SK-N-SH treated with all-trans-retinoic acid at 6 μM for 48 hours (cell line): ENCODE measurements at regions not wholly inside any gene's neighbourhood (a gene's known extent, or its start where the extent isn't known, plus 50 kb on each side); places are given as distances from the start of the nearest gene placed in this dataset.

ENCODE experiments used
- ARNTL ChIP-seq: fragments of 450-650 bp; formaldehyde crosslinking; IDR thresholded peaks from 2 replicates; pipeline ENCODE4 v1.5.0; 2020; ENCODE audit warnings: low read depth, mild to moderate bottlenecking, moderate library complexity, borderline replicate concordance
- ISL1 ChIP-seq: fragments of 250-450 bp; sonication (Bioruptor Pico); IDR thresholded peaks from 2 replicates; pipeline ENCODE4 v2.1.2; 2022; ENCODE audit warnings: mild to moderate bottlenecking, moderate library complexity
- PATZ1 ChIP-seq: fragments of 250-450 bp; sonication (Bioruptor Pico); IDR thresholded peaks from 2 replicates; pipeline ENCODE4 v1.8.0; 2020; ENCODE audit warnings: mild to moderate bottlenecking, moderate library complexity, borderline replicate concordance
- RARB ChIP-seq: fragments of 250-450 bp; sonication (Bioruptor Pico); IDR thresholded peaks from 2 replicates; pipeline ENCODE4 v1.8.0; 2021; ENCODE audit warnings: mild to moderate bottlenecking, moderate library complexity
- SNAI2 ChIP-seq: fragments of 250-450 bp; sonication (Bioruptor Pico); IDR thresholded peaks from 2 replicates; pipeline ENCODE4 v1.5.0; 2020; ENCODE audit warnings: mild to moderate bottlenecking, moderate library complexity
- ZFP3 ChIP-seq: fragments of 250-450 bp; sonication (Bioruptor Pico); IDR thresholded peaks from 2 replicates; pipeline ENCODE4 v1.5.0; 2020; ENCODE audit warnings: mild to moderate bottlenecking, moderate library complexity
- ZFP30 ChIP-seq: fragments of 450-650 bp; formaldehyde crosslinking; IDR thresholded peaks from 2 replicates; pipeline ENCODE4 v1.5.0; 2022; ENCODE audit warnings: mild to moderate bottlenecking, moderate library complexity
- ZNF70 ChIP-seq: fragments of 450-650 bp; formaldehyde crosslinking; IDR thresholded peaks from 2 replicates; pipeline ENCODE4 v1.5.0; 2020; ENCODE audit warnings: mild to moderate bottlenecking, moderate library complexity

GRCh38 chr9:80467632-80468031 is 895.9 kb downstream of the TLE4 start:
- TF ChIP-seq ZNF70 (CRISPR knock-in tag), result no peak
- no peak for TF ChIP-seq PATZ1
- no peak for TF ChIP-seq ZFP30 (CRISPR knock-in tag)
- TF ChIP-seq RARB (CRISPR knock-in tag), result no peak
- no peak for TF ChIP-seq ARNTL
- TF ChIP-seq ZFP3 (CRISPR knock-in tag), result no peak
- no peak for TF ChIP-seq SNAI2 (CRISPR knock-in tag)
- TF ChIP-seq ISL1 (CRISPR knock-in tag), result no peak
